ENCODE measurements at regions not wholly inside any gene's neighbourhood (a gene's known extent, or its start where the extent isn't known, plus 50 kb on each side); places are given as distances from the start of the nearest gene placed in this dataset.

DNA sequence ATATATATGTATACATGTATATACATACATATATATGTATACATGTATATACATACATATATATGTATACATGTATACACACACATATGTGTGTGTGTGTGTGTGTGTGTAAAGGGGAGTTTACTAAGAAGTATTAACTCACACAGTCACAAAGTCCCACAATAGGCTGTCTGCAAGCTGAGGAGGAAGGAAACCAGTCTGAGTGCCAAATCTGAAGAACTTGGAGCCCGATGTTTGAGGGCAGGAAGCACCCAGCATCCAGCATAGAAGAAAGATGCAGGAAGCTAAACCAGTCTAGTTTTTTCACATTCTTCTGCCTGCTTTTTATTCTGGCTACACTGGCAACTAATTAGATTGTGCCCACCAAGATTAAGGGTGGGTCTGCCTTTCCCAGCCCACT lies 591.5 kb downstream of the PRR16 start:
- TF ChIP-seq, protein P1, sequence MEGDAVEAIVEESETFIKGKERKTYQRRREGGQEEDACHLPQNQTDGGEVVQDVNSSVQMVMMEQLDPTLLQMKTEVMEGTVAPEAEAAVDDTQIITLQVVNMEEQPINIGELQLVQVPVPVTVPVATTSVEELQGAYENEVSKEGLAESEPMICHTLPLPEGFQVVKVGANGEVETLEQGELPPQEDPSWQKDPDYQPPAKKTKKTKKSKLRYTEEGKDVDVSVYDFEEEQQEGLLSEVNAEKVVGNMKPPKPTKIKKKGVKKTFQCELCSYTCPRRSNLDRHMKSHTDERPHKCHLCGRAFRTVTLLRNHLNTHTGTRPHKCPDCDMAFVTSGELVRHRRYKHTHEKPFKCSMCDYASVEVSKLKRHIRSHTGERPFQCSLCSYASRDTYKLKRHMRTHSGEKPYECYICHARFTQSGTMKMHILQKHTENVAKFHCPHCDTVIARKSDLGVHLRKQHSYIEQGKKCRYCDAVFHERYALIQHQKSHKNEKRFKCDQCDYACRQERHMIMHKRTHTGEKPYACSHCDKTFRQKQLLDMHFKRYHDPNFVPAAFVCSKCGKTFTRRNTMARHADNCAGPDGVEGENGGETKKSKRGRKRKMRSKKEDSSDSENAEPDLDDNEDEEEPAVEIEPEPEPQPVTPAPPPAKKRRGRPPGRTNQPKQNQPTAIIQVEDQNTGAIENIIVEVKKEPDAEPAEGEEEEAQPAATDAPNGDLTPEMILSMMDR (IDR thresholded peaks at IDR 0.05; ENCODE audit: low read depth, low read length, poor library complexity, severe bottlenecking) = no peak
- no peak for TF ChIP-seq EZH2phosphoT487 (IDR thresholded peaks at IDR 0.05; ENCODE audit: borderline replicate concordance, low read length)
